CD4-positive, alpha-beta T cell (primary cell): ENCODE measurements at regions not wholly inside any gene's neighbourhood (a gene's known extent, or its start where the extent isn't known, plus 50 kb on each side); places are given as distances from the start of the nearest gene placed in this dataset.

Source experiments
- ATAC-seq: fragments of 200-7000 bp; cut with Tn5 transposase; one replicate; pipeline ENCODE4 v1.10.0; 2022; ENCODE audit warnings: mild to moderate bottlenecking; ENCODE audit not compliant: poor library complexity
- CTCF ChIA-PET: fragments of 350-600 bp; sonication (Branson Sonifier 250); formaldehyde crosslinking; loops from one replicate; lab custom pipeline; 2021; ENCODE audit warnings: antibody characterized with exemption, inconsistent platforms; lab: Charles Lee
- POLR2A ChIA-PET: fragments of 350-600 bp; sonication (Branson Sonifier 250); formaldehyde crosslinking; loops from one replicate; lab custom pipeline; 2021; ENCODE audit warnings: antibody characterized with exemption, inconsistent platforms; lab: Charles Lee
- DNase-seq, 14 experiments: peaks; one replicate each; pipeline ENCODE4 v3.0.0-alpha.2; 2013 to 2020; ENCODE audit warnings: mixed read lengths in 2 of 14
- H3K27ac ChIP-seq, 2 donors: one replicate each; pipeline versions ENCODE4 v1.5.1 to v1.7.0; 2013; ENCODE audit warnings: low read length in 2 of 2, low read depth in 1 of 2, mild to moderate bottlenecking in 1 of 2
- H3K27me3 ChIP-seq, 2 experiments: 1 replicate in 1 of 2; 2 replicates in 1 of 2; pipeline versions ENCODE4 v1.6.1 to v1.7.0; 2013; ENCODE audit warnings: low read length in 2 of 2, control low read depth in 1 of 2, mild to moderate bottlenecking in 1 of 2, moderate library complexity in 1 of 2; ENCODE audit not compliant: insufficient read depth in 2 of 2, control insufficient read depth in 1 of 2
- H3K36me3 ChIP-seq: one replicate; pipeline ENCODE4 v1.6.1; 2013; ENCODE audit warnings: low read length, control low read depth; ENCODE audit not compliant: insufficient read depth
- H3K4me1 ChIP-seq: one replicate; pipeline ENCODE4 v1.6.1; 2013; ENCODE audit warnings: low read length, control low read depth; ENCODE audit not compliant: insufficient read depth
- H3K4me3 ChIP-seq: one replicate; pipeline ENCODE4 v1.5.1; 2013; ENCODE audit warnings: mild to moderate bottlenecking, low read length, moderate library complexity
- H3K9me3 ChIP-seq, 2 experiments: 1 replicate in 1 of 2; 2 replicates in 1 of 2; pipeline versions ENCODE4 v1.6.1 to v1.7.0; 2013; ENCODE audit warnings: low read length in 2 of 2, mild to moderate bottlenecking in 2 of 2, control low read depth in 1 of 2, moderate library complexity in 1 of 2; ENCODE audit not compliant: control insufficient read depth in 1 of 2, insufficient read depth in 1 of 2
- H3K27ac Mint-ChIP-seq: one replicate; pipeline ENCODE4 v1.8.0; 2020; ENCODE audit warnings: mixed read lengths
- H3K27me3 Mint-ChIP-seq: one replicate; pipeline ENCODE4 v1.8.0; 2021; ENCODE audit warnings: mixed read lengths
- H3K36me3 Mint-ChIP-seq: one replicate; pipeline ENCODE4 v1.8.0; 2021; ENCODE audit warnings: low read depth, mixed read lengths
- H3K4me1 Mint-ChIP-seq: one replicate; pipeline ENCODE4 v1.8.0; 2021; ENCODE audit warnings: low read depth, mixed read lengths
- H3K4me3 Mint-ChIP-seq: one replicate; pipeline ENCODE4 v1.8.0; 2020; ENCODE audit warnings: mild to moderate bottlenecking, mixed read lengths
- H3K9me3 Mint-ChIP-seq: one replicate; pipeline ENCODE4 v1.8.0; 2020; ENCODE audit warnings: mixed read lengths
- intact Hi-C, 2 experiments: fragments of 100-400 bp; cut with DNase I in 1 of 2; cut with micrococcal nuclease in 1 of 2; formaldehyde crosslinking; loops; one replicate each; pipeline versions ENCODE4 v1.15.1 to v1.9.0; 2023 to 2025; cut with DNase I, micrococcal nuclease
- TF ChIP-seq, protein P1 (sequence below): fragments of 200-600 bp; IDR thresholded peaks from one replicate; pipeline ENCODE4 v1.8.0; 2022; ENCODE audit warnings: antibody characterized with exemption, mild to moderate bottlenecking

DNA sequence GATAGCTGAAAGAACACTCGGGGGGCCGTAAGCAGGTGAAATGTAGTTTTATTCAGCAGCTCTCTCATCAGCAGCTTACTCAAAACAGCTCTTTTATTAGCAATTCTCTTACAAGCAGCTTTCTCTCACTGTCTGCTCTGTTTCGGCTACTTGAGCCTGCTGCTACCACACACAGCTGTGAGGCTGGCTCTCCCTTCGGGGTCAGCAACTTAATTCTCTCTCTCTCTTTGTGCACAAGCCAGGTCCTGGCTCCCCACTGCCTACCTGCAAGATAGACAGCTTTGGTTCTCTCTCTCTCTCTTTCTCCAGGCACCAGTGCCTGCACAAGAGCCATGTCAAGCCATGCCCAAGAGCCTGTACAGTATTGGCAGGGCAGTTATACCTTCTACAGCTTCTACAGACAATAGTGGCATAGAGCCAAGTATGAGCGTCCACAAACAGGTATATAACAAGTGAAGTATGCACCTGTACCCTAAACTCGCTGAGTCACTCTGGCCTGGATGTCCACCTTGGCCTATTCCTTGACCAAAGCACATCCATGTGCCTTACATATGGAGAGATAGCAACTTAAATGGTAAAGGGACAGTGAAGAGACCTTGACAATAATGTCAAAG, 110.8 kb downstream of the MTNR1B start:
- Histone ChIP-seq H3K36me3 (no peaks in the 10 kb centered on the region), H3K4me3 (no peak overlapping the region), H3K27me3 (no peaks in the 10 kb centered on the region), H3K9me3 (no peaks in the 10 kb centered on the region), H3K4me1 (no peaks in the 10 kb centered on the region), H3K27ac (no peak overlapping the region)
- Mint-ChIP-seq H3K27ac (no peak overlapping the region), H3K27me3 (peaks cover 27% of the 10 kb centered on the region), H3K9me3 (no peaks in the 10 kb centered on the region), H3K4me3 (no peak overlapping the region), H3K36me3 (no peaks in the 10 kb centered on the region), H3K4me1 (no peaks in the 10 kb centered on the region)
- CTCF ChIA-PET = no interaction called here
- TF ChIP-seq, protein P1, sequence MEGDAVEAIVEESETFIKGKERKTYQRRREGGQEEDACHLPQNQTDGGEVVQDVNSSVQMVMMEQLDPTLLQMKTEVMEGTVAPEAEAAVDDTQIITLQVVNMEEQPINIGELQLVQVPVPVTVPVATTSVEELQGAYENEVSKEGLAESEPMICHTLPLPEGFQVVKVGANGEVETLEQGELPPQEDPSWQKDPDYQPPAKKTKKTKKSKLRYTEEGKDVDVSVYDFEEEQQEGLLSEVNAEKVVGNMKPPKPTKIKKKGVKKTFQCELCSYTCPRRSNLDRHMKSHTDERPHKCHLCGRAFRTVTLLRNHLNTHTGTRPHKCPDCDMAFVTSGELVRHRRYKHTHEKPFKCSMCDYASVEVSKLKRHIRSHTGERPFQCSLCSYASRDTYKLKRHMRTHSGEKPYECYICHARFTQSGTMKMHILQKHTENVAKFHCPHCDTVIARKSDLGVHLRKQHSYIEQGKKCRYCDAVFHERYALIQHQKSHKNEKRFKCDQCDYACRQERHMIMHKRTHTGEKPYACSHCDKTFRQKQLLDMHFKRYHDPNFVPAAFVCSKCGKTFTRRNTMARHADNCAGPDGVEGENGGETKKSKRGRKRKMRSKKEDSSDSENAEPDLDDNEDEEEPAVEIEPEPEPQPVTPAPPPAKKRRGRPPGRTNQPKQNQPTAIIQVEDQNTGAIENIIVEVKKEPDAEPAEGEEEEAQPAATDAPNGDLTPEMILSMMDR = no peak
- ATAC-seq = no peak
- POLR2A ChIA-PET = no interaction called here
- no peak for DNase-seq
- intact Hi-C loops = no loop called here

DNA sequence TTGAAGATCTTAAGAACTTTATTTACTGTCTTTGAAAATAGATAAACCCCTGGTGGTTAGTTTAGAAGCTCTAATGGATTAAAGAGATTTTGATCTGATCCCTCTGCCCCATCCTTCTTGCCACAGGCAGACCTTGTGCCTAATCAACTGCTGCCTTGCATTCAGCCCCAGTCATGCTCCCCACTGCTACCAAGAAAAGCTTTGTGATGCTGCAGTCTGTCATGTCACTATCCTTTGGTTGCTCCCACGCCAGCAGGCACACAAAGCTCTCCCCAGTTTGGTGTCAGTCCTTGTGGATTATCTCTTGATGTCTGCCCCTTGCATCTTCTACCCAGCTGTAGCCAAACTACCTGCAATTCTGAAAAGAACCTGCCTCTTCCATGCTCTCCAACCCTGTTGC, 112.2 kb downstream of the MTNR1B start:
- H3K36me3 Mint-ChIP-seq = no peaks in the 10 kb centered on the region
- H3K4me3 Mint-ChIP-seq = no peak overlapping the region
- intact Hi-C loops = no loop called here
- H3K4me1 ChIP-seq = no peaks in the 10 kb centered on the region
- no peaks in the 10 kb centered on the region for H3K9me3 ChIP-seq
- no peaks in the 10 kb centered on the region for H3K4me1 Mint-ChIP-seq
- POLR2A ChIA-PET = no interaction called here
- H3K27ac ChIP-seq = no peak overlapping the region
- CTCF ChIA-PET = no interaction called here
- H3K9me3 Mint-ChIP-seq = no peaks in the 10 kb centered on the region
- peaks cover 18% of the 10 kb centered on the region for H3K27me3 Mint-ChIP-seq
- no peak overlapping the region for H3K27ac Mint-ChIP-seq
- no peaks in the 10 kb centered on the region for H3K27me3 ChIP-seq
- TF ChIP-seq, protein P1 = no peak
- DNase-seq = no peak
- ATAC-seq = no peak
- no peaks in the 10 kb centered on the region for H3K36me3 ChIP-seq
- no peak overlapping the region for H3K4me3 ChIP-seq

DNA sequence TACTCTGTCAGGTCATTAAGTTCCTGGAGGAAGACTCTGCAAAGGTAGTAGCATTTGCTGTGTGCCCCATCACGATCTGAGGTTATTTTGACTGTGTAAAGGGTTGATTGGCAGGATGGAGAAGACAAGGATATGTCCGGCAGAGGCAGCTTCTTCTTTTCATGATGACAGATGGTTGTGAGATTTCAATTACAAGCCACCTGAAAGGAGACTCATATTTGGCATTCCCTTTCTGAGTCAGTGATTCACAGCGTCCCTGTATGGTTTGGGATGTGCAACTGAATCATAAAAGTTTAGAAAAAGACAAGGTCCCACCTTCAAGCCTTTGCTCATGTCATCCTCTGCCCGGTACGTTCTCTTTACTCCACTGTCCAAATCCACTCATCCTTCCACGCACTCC, 113.4 kb downstream of the MTNR1B start:
- Histone ChIP-seq H3K27me3 (no peaks in the 10 kb centered on the region), H3K4me1 (no peaks in the 10 kb centered on the region), H3K36me3 (no peaks in the 10 kb centered on the region), H3K9me3 (no peaks in the 10 kb centered on the region), H3K27ac (no peak overlapping the region), H3K4me3 (no peak overlapping the region)
- Mint-ChIP-seq H3K27me3 (peaks cover 12% of the 10 kb centered on the region), H3K36me3 (no peaks in the 10 kb centered on the region), H3K4me3 (no peak overlapping the region), H3K27ac (no peak overlapping the region), H3K4me1 (no peaks in the 10 kb centered on the region), H3K9me3 (no peaks in the 10 kb centered on the region)
- no peak for DNase-seq
- ChIA-PET CTCF (no interaction called here), POLR2A (no interaction called here)
- TF ChIP-seq, protein P1 = no peak
- intact Hi-C loops = no loop called here
- ATAC-seq = no peak
